Keratinocyte (primary cell): ENCODE measurements at regions not wholly inside any gene's neighbourhood (a gene's known extent, or its start where the extent isn't known, plus 50 kb on each side); places are given as distances from the start of the nearest gene placed in this dataset.

Source experiments
- DNase-seq: peaks from one replicate; pipeline ENCODE4 v3.0.0-alpha.2; 2011; ENCODE audit warnings: low read depth, missing footprints, low spot score
- FAIRE-seq: peaks from 2 replicates; lab custom pipeline; 2011; peaks lifted over from hg19 to GRCh38; lab: Jason Lieb, UNC
- H2AFZ ChIP-seq: 2 replicates; pipeline ENCODE4 v1.6.0; 2012; ENCODE audit warnings: low read length, control low read depth, inconsistent platforms; ENCODE audit not compliant: control insufficient read depth
- H3K27ac ChIP-seq: 2 replicates; pipeline ENCODE4 v1.5.1; 2011; ENCODE audit warnings: low read length; ENCODE audit not compliant: control insufficient read depth, insufficient read depth
- H3K27me3 ChIP-seq: 3 replicates; pipeline ENCODE4 v1.6.0; 2011; ENCODE audit warnings: low read length; ENCODE audit not compliant: control insufficient read depth, insufficient read depth; ENCODE audit errors: extremely low read depth
- H3K36me3 ChIP-seq, 2 experiments: 2 replicates in 1 of 2; 3 replicates in 1 of 2; pipeline ENCODE4 v1.5.1; 2011; ENCODE audit warnings: low read length in 2 of 2, mild to moderate bottlenecking in 1 of 2; ENCODE audit not compliant: control insufficient read depth in 2 of 2, insufficient read depth in 2 of 2; ENCODE audit errors: extremely low read depth in 1 of 2
- H3K4me1 ChIP-seq: 3 replicates; pipeline ENCODE4 v1.5.1; 2011; ENCODE audit warnings: low read length; ENCODE audit not compliant: control insufficient read depth, insufficient read depth; ENCODE audit errors: extremely low read depth
- H3K4me2 ChIP-seq: 3 replicates; pipeline ENCODE4 v1.6.0; 2011; ENCODE audit warnings: low read depth, low read length; ENCODE audit not compliant: control insufficient read depth, insufficient read depth; ENCODE audit errors: extremely low read depth
- H3K4me3 ChIP-seq, 3 experiments: fragments of 200-600 bp in 1 of 3; sonication (generic) in 1 of 3; 2 replicates in 2 of 3; 3 replicates in 1 of 3; pipeline ENCODE4 v1.5.1; 2011 to 2016; ENCODE audit warnings: low read length in 3 of 3, mild to moderate bottlenecking in 3 of 3, control low read depth in 2 of 3, inconsistent platforms in 1 of 3, low read depth in 1 of 3, mixed read lengths in 1 of 3, mixed run types in 1 of 3, moderate library complexity in 1 of 3; ENCODE audit not compliant: control insufficient read depth in 2 of 3, insufficient read depth in 2 of 3; ENCODE audit errors: extremely low read depth in 1 of 3
- H3K79me2 ChIP-seq: 2 replicates; pipeline ENCODE4 v1.6.0; 2012; ENCODE audit warnings: low read length; ENCODE audit not compliant: control insufficient read depth, insufficient read depth
- H3K9ac ChIP-seq: 3 replicates; pipeline ENCODE4 v1.6.0; 2011; ENCODE audit warnings: low read length; ENCODE audit not compliant: control insufficient read depth, insufficient read depth; ENCODE audit errors: extremely low read depth
- H3K9me1 ChIP-seq: 3 replicates; pipeline ENCODE4 v1.6.0; 2011; ENCODE audit warnings: low read length; ENCODE audit not compliant: control insufficient read depth, insufficient read depth; ENCODE audit errors: extremely low read depth
- H3K9me3 ChIP-seq: 2 replicates; pipeline ENCODE4 v1.5.1; 2012; ENCODE audit warnings: low read depth, low read length; ENCODE audit not compliant: control insufficient read depth
- H4K20me1 ChIP-seq: 3 replicates; pipeline ENCODE4 v1.6.0; 2011; ENCODE audit warnings: low read length; ENCODE audit not compliant: control insufficient read depth, insufficient read depth; ENCODE audit errors: extremely low read depth
- CTCF ChIP-seq, 3 experiments: IDR thresholded peaks in 1 of 3; conservative IDR thresholded peaks in 1 of 3; optimal IDR thresholded peaks in 1 of 3; 2 replicates in 2 of 3; 3 replicates in 1 of 3; pipeline versions ENCODE3 to v1.5.1; 2011; ENCODE audit warnings: low read length in 3 of 3, mild to moderate bottlenecking in 3 of 3, moderate library complexity in 2 of 3, control low read depth in 1 of 3, inconsistent platforms in 1 of 3; ENCODE audit not compliant: insufficient read depth in 2 of 3; ENCODE audit errors: extremely low read depth in 1 of 3
- EZH2 ChIP-seq: IDR thresholded peaks from one replicate; pipeline ENCODE4 v1.6.1; 2012; ENCODE audit warnings: inconsistent platforms, mild to moderate bottlenecking, low read length, moderate library complexity
- dilution Hi-C: fragments of 300-500 bp; cut with MboI; formaldehyde crosslinking; loops from one replicate; pipeline ENCODE4 v1.7.0; 2020; ENCODE audit warnings: low sequenced_read_pairs; ENCODE audit not compliant: extremely low pct_ligation_motif_present

- Histone ChIP-seq H3K9ac (no peak overlapping the region), H3K79me2 (no peaks in the 10 kb centered on the region), H2AFZ (no peak overlapping the region), H3K9me3 (no peaks in the 10 kb centered on the region), H3K4me2 (no peak overlapping the region), H3K27ac (no peak overlapping the region), H3K4me1 (no peaks in the 10 kb centered on the region), H3K27me3 (no peaks in the 10 kb centered on the region), H4K20me1 (no peaks in the 10 kb centered on the region), H3K9me1 (no peaks in the 10 kb centered on the region), H3K4me3 (no peak overlapping the region), H3K36me3 (no peaks in the 10 kb centered on the region)
- FAIRE-seq (no peak), DNase-seq (no peak)
- TF ChIP-seq EZH2, result no peak
- no peak for TF ChIP-seq CTCF (optimal IDR thresholded peaks at IDR 0.05 in 1 of 3, IDR thresholded peaks at IDR 0.05 in 1 of 3, conservative IDR thresholded peaks at IDR 0.05 in 1 of 3; ENCODE audit: extremely low read depth in 1 of 3, insufficient read depth in 2 of 3, low read length in 3 of 3)
- dilution Hi-C loops, result no loop called here
These were observed 299.7 kb downstream of the ATP23 start for GRCh38 chr12:58241099-58241498.

GRCh38 chr12:58242796-58243630 lies 301.6 kb downstream of the ATP23 start:
- no peaks in the 10 kb centered on the region for H3K27me3 ChIP-seq
- no peaks in the 10 kb centered on the region for H3K9me3 ChIP-seq
- no peak overlapping the region for H3K9ac ChIP-seq
- dilution Hi-C loops, result no loop called here
- no peaks in the 10 kb centered on the region for H3K36me3 ChIP-seq
- no peak overlapping the region for H3K4me3 ChIP-seq
- no peaks in the 10 kb centered on the region for H3K9me1 ChIP-seq
- no peak for TF ChIP-seq CTCF (optimal IDR thresholded peaks at IDR 0.05 in 1 of 3, IDR thresholded peaks at IDR 0.05 in 1 of 3, conservative IDR thresholded peaks at IDR 0.05 in 1 of 3; ENCODE audit: extremely low read depth in 1 of 3, insufficient read depth in 2 of 3, low read length in 3 of 3)
- no peak for TF ChIP-seq EZH2
- H3K4me1 ChIP-seq, result no peaks in the 10 kb centered on the region
- FAIRE-seq (no peak), DNase-seq (no peak)
- H2AFZ ChIP-seq, result no peak overlapping the region
- H3K79me2 ChIP-seq, result no peaks in the 10 kb centered on the region
- no peak overlapping the region for H3K27ac ChIP-seq
- no peaks in the 10 kb centered on the region for H4K20me1 ChIP-seq
- no peak overlapping the region for H3K4me2 ChIP-seq
